SK-N-SH treated with all-trans-retinoic acid at 6 μM for 48 hours (cell line): ENCODE measurements at regions not wholly inside any gene's neighbourhood (a gene's known extent, or its start where the extent isn't known, plus 50 kb on each side); places are given as distances from the start of the nearest gene placed in this dataset.

Experiments used
- ATAC-seq: fragments of 200-7000 bp; cut with Tn5 transposase; 3 replicates; pipeline ENCODE4 v1.9.1; 2020; ENCODE audit warnings: mild to moderate bottlenecking, moderate library complexity
- ARNTL ChIP-seq: fragments of 450-650 bp; formaldehyde crosslinking; IDR thresholded peaks from 2 replicates; pipeline ENCODE4 v1.5.0; 2020; ENCODE audit warnings: low read depth, mild to moderate bottlenecking, moderate library complexity, borderline replicate concordance
- BACH2 ChIP-seq: fragments of 250-450 bp; sonication (Bioruptor Pico); IDR thresholded peaks from 2 replicates; pipeline ENCODE4 v1.9.0; 2021; ENCODE audit warnings: mild to moderate bottlenecking, borderline replicate concordance
- ESRRG ChIP-seq: fragments of 250-450 bp; sonication (Bioruptor Pico); IDR thresholded peaks from 2 replicates; pipeline ENCODE4 v1.6.1; 2021; ENCODE audit warnings: mild to moderate bottlenecking
- GLIS3 ChIP-seq: fragments of 250-450 bp; sonication (Bioruptor Pico); IDR thresholded peaks from 2 replicates; pipeline ENCODE4 v1.5.0; 2020; ENCODE audit warnings: mild to moderate bottlenecking, moderate library complexity
- ISL1 ChIP-seq: fragments of 250-450 bp; sonication (Bioruptor Pico); IDR thresholded peaks from 2 replicates; pipeline ENCODE4 v2.1.2; 2022; ENCODE audit warnings: mild to moderate bottlenecking, moderate library complexity
- OSR1 ChIP-seq: fragments of 250-450 bp; sonication (Bioruptor Pico); IDR thresholded peaks from 2 replicates; pipeline ENCODE4 v1.8.0; 2022; ENCODE audit warnings: moderate library complexity, mild to moderate bottlenecking, inconsistent platforms
- PPARA ChIP-seq: fragments of 250-450 bp; sonication (Bioruptor Pico); IDR thresholded peaks from 2 replicates; pipeline ENCODE4 v1.5.0; 2020; ENCODE audit warnings: mild to moderate bottlenecking, borderline replicate concordance
- RARB ChIP-seq: fragments of 250-450 bp; sonication (Bioruptor Pico); IDR thresholded peaks from 2 replicates; pipeline ENCODE4 v1.8.0; 2021; ENCODE audit warnings: mild to moderate bottlenecking, moderate library complexity
- SNAI2 ChIP-seq: fragments of 250-450 bp; sonication (Bioruptor Pico); IDR thresholded peaks from 2 replicates; pipeline ENCODE4 v1.5.0; 2020; ENCODE audit warnings: mild to moderate bottlenecking, moderate library complexity
- TCF4 ChIP-seq: fragments of 250-450 bp; sonication (Bioruptor Pico); IDR thresholded peaks from 2 replicates; pipeline ENCODE4 v1.8.0; 2021; ENCODE audit warnings: mild to moderate bottlenecking, moderate library complexity, borderline replicate concordance
- TOX ChIP-seq: fragments of 250-450 bp; sonication (Bioruptor Pico); IDR thresholded peaks from 2 replicates; pipeline ENCODE4 v1.8.0; 2021; ENCODE audit warnings: mild to moderate bottlenecking, moderate library complexity, borderline replicate concordance
- ZC3H10 ChIP-seq: fragments of 250-450 bp; sonication (Bioruptor Pico); IDR thresholded peaks from 2 replicates; pipeline ENCODE4 v1.5.1; 2021; ENCODE audit warnings: mild to moderate bottlenecking, moderate library complexity
- ZFP3 ChIP-seq: fragments of 250-450 bp; sonication (Bioruptor Pico); IDR thresholded peaks from 2 replicates; pipeline ENCODE4 v1.5.0; 2020; ENCODE audit warnings: mild to moderate bottlenecking, moderate library complexity
- ZFP30 ChIP-seq: fragments of 450-650 bp; formaldehyde crosslinking; IDR thresholded peaks from 2 replicates; pipeline ENCODE4 v1.5.0; 2022; ENCODE audit warnings: mild to moderate bottlenecking, moderate library complexity
- ZNF70 ChIP-seq: fragments of 450-650 bp; formaldehyde crosslinking; IDR thresholded peaks from 2 replicates; pipeline ENCODE4 v1.5.0; 2020; ENCODE audit warnings: mild to moderate bottlenecking, moderate library complexity
- ZNF8 ChIP-seq: fragments of 450-650 bp; formaldehyde crosslinking; IDR thresholded peaks from 2 replicates; pipeline ENCODE4 v1.5.0; 2020; ENCODE audit warnings: mild to moderate bottlenecking, moderate library complexity
- TF ChIP-seq, protein P1 (sequence below): fragments of 250-450 bp; sonication (Bioruptor Pico); IDR thresholded peaks from 2 replicates; pipeline ENCODE4 v1.8.0; 2020; ENCODE audit warnings: mild to moderate bottlenecking, moderate library complexity, borderline replicate concordance
- TF ChIP-seq, protein P2 (sequence below): fragments of 250-450 bp; sonication (Bioruptor Pico); IDR thresholded peaks from 2 replicates; pipeline ENCODE4 v1.8.0; 2021; ENCODE audit warnings: low read depth, mild to moderate bottlenecking, moderate library complexity, borderline replicate concordance
- TF ChIP-seq, protein P3 (sequence below): fragments of 250-450 bp; sonication (Bioruptor Pico); IDR thresholded peaks from 2 replicates; pipeline ENCODE4 v1.5.1; 2021; ENCODE audit warnings: mild to moderate bottlenecking, moderate library complexity
- TF ChIP-seq, protein P4 (sequence below): fragments of 250-450 bp; sonication (Bioruptor Pico); IDR thresholded peaks from 2 replicates; pipeline ENCODE4 v1.5.0; 2020; ENCODE audit warnings: mild to moderate bottlenecking, moderate library complexity
- TF ChIP-seq, protein P5 (sequence below): fragments of 250-450 bp; sonication (Bioruptor Pico); IDR thresholded peaks from 2 replicates; pipeline ENCODE4 v1.5.1; 2020; ENCODE audit warnings: low read depth, mild to moderate bottlenecking, moderate library complexity

DNA sequence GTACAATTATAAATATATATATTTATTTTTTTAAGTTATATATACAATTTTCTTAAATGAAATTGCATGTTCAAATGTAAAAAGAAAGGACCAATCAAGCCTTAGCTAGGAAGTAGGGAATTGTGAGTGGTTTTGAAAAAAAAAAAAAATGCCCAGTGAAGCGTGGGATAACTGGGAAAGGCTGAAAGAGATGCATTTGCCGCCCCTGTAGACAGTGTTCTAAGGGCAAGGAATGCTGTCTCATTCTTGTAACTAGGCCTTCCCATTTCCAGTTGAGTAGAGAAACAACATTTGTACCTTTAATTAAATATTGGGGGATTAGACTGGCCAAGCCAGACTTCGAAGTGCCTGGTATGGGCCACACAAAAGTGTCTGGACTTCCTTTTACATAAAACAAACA, 430.1 kb upstream of the SLC35B3 start:
- no peak for ATAC-seq
- TF ChIP-seq, protein P1, sequence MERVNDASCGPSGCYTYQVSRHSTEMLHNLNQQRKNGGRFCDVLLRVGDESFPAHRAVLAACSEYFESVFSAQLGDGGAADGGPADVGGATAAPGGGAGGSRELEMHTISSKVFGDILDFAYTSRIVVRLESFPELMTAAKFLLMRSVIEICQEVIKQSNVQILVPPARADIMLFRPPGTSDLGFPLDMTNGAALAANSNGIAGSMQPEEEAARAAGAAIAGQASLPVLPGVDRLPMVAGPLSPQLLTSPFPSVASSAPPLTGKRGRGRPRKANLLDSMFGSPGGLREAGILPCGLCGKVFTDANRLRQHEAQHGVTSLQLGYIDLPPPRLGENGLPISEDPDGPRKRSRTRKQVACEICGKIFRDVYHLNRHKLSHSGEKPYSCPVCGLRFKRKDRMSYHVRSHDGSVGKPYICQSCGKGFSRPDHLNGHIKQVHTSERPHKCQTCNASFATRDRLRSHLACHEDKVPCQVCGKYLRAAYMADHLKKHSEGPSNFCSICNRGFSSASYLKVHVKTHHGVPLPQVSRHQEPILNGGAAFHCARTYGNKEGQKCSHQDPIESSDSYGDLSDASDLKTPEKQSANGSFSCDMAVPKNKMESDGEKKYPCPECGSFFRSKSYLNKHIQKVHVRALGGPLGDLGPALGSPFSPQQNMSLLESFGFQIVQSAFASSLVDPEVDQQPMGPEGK: no peak
- TF ChIP-seq BACH2 (CRISPR knock-in tag) (no peak), ZNF8 (CRISPR knock-in tag) (no peak), ZFP30 (no peak), TCF4 (CRISPR knock-in tag) (no peak), ISL1 (no peak)
- TF ChIP-seq, all 23 proteins: peak for 0

DNA sequence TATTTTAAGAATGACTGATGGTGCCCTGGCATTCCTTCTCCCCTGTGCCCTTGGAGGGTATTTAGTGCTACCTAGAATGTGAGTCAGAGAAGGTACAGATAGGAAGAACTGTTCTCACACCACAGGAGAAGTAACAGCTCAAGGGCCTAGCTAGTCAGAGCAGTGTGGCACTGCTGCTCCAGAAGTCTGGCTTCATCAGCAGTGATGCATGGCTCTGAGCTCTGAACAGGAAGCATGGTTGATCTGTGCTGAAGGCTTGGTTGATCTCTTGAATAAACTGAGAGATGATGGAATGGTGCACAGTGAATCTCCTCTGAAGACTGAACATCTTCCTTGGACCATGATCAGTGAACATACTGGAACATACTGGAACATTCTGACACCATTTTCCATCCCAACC, 425.3 kb upstream of the SLC35B3 start:
- TF ChIP-seq PPARA (CRISPR knock-in tag): no peak
- TF ChIP-seq, protein P2, sequence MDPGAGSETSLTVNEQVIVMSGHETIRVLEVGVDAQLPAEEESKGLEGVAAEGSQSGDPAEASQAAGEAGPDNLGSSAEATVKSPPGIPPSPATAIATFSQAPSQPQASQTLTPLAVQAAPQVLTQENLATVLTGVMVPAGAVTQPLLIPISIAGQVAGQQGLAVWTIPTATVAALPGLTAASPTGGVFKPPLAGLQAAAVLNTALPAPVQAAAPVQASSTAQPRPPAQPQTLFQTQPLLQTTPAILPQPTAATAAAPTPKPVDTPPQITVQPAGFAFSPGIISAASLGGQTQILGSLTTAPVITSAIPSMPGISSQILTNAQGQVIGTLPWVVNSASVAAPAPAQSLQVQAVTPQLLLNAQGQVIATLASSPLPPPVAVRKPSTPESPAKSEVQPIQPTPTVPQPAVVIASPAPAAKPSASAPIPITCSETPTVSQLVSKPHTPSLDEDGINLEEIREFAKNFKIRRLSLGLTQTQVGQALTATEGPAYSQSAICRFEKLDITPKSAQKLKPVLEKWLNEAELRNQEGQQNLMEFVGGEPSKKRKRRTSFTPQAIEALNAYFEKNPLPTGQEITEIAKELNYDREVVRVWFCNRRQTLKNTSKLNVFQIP: no peak
- no peak for TF ChIP-seq ARNTL (CRISPR knock-in tag)
- TF ChIP-seq OSR1: no peak
- no peak for TF ChIP-seq ZFP3
- TF ChIP-seq, protein P3, sequence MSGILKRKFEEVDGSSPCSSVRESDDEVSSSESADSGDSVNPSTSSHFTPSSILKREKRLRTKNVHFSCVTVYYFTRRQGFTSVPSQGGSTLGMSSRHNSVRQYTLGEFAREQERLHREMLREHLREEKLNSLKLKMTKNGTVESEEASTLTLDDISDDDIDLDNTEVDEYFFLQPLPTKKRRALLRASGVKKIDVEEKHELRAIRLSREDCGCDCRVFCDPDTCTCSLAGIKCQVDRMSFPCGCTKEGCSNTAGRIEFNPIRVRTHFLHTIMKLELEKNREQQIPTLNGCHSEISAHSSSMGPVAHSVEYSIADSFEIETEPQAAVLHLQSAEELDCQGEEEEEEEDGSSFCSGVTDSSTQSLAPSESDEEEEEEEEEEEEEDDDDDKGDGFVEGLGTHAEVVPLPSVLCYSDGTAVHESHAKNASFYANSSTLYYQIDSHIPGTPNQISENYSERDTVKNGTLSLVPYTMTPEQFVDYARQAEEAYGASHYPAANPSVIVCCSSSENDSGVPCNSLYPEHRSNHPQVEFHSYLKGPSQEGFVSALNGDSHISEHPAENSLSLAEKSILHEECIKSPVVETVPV (CRISPR knock-in tag): no peak
- no peak for TF ChIP-seq SNAI2 (CRISPR knock-in tag)
- TF ChIP-seq, protein P4, sequence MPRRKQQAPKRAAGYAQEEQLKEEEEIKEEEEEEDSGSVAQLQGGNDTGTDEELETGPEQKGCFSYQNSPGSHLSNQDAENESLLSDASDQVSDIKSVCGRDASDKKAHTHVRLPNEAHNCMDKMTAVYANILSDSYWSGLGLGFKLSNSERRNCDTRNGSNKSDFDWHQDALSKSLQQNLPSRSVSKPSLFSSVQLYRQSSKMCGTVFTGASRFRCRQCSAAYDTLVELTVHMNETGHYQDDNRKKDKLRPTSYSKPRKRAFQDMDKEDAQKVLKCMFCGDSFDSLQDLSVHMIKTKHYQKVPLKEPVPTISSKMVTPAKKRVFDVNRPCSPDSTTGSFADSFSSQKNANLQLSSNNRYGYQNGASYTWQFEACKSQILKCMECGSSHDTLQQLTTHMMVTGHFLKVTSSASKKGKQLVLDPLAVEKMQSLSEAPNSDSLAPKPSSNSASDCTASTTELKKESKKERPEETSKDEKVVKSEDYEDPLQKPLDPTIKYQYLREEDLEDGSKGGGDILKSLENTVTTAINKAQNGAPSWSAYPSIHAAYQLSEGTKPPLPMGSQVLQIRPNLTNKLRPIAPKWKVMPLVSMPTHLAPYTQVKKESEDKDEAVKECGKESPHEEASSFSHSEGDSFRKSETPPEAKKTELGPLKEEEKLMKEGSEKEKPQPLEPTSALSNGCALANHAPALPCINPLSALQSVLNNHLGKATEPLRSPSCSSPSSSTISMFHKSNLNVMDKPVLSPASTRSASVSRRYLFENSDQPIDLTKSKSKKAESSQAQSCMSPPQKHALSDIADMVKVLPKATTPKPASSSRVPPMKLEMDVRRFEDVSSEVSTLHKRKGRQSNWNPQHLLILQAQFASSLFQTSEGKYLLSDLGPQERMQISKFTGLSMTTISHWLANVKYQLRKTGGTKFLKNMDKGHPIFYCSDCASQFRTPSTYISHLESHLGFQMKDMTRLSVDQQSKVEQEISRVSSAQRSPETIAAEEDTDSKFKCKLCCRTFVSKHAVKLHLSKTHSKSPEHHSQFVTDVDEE (CRISPR knock-in tag): no peak
- no peak for TF ChIP-seq ISL1
- TF ChIP-seq BACH2 (CRISPR knock-in tag): no peak
- TF ChIP-seq ESRRG: no peak
- no peak for TF ChIP-seq TOX (CRISPR knock-in tag)
- no peak for TF ChIP-seq ZNF8 (CRISPR knock-in tag)
- no peak for TF ChIP-seq ZFP30
- TF ChIP-seq RARB (CRISPR knock-in tag): no peak
- no peak for TF ChIP-seq GLIS3 (CRISPR knock-in tag)
- no peak for TF ChIP-seq TCF4 (CRISPR knock-in tag)
- TF ChIP-seq ZC3H10 (CRISPR knock-in tag): no peak
- ATAC-seq: no peak

DNA sequence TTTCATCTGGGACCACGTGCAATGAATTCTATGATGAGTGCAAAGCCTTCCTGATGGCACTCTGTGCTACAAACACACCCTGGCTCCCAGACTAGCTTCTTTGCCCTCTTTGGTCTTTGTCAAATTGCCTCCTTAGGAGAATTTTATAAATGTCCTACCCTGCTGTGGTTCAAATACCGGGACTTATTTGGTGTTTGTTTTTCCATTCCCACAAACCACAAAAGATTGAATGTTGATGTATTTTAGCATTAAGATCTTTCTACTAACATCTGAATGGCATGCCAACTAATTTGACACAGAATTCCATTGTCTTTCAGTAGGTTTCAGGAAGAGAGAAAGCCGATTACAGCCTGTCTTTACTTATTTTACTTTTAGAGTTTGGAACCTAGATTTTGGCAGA, 424.2 kb upstream of the SLC35B3 start:
- ATAC-seq: no peak
- TF ChIP-seq GLIS3 (CRISPR knock-in tag): no peak
- TF ChIP-seq, protein P2: no peak
- TF ChIP-seq ZC3H10 (CRISPR knock-in tag): no peak
- TF ChIP-seq RARB (CRISPR knock-in tag): no peak
- no peak for TF ChIP-seq ZNF70 (CRISPR knock-in tag)
- TF ChIP-seq ARNTL (CRISPR knock-in tag): no peak
- no peak for TF ChIP-seq BACH2 (CRISPR knock-in tag)
- no peak for TF ChIP-seq TCF4 (CRISPR knock-in tag)
- TF ChIP-seq ZNF8 (CRISPR knock-in tag): no peak
- TF ChIP-seq ZFP3: no peak
- TF ChIP-seq SNAI2 (CRISPR knock-in tag): no peak
- TF ChIP-seq ESRRG: no peak
- TF ChIP-seq ISL1: no peak
- TF ChIP-seq ZFP30: no peak
- TF ChIP-seq, protein P3 (CRISPR knock-in tag): no peak
- no peak for TF ChIP-seq OSR1
- TF ChIP-seq, protein P5, sequence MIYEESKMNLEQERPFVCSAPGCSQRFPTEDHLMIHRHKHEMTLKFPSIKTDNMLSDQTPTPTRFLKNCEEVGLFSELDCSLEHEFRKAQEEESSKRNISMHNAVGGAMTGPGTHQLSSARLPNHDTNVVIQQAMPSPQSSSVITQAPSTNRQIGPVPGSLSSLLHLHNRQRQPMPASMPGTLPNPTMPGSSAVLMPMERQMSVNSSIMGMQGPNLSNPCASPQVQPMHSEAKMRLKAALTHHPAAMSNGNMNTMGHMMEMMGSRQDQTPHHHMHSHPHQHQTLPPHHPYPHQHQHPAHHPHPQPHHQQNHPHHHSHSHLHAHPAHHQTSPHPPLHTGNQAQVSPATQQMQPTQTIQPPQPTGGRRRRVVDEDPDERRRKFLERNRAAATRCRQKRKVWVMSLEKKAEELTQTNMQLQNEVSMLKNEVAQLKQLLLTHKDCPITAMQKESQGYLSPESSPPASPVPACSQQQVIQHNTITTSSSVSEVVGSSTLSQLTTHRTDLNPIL (CRISPR knock-in tag): no peak
